Stimulated activated CD4-positive, alpha-beta T cell treated with anti-CD3 and anti-CD28 coated beads, Interleukin-4, amount 100 ng/mL, for 24 hours (primary cell): ENCODE measurements at regions not wholly inside any gene's neighbourhood (a gene's known extent, or its start where the extent isn't known, plus 50 kb on each side); places are given as distances from the start of the nearest gene placed in this dataset.

Experiments
- DNase-seq: peaks from one replicate; pipeline ENCODE4 v3.0.0-alpha.2; 2020

DNA sequence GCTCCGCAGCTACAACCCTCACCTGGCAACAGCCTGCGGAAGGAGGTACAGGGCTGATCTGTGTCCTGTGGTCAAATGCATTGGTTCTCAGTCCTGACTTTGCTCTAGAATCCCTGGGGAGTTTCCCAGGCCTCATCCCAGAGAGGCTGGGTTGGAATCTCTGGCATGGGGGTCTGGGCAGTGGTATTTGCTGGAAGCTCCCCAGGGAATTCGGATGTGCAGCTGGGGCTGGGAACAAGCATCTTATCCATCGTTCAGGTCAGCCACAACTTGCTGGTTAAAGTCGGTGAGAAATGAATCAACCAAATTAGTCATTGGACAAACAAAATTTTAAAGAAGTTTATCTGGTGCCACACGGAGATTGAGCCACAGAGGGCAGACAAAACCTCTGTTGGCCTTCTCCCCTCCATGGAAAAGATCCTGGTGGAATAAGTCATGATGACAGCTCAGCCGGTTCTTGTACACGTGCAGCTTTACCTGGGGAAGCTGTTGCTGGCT, 231.2 kb downstream of the FOXL1 start:
- no peak for DNase-seq

- DNase-seq, result no peak
Measured at GRCh38 chr16:86810062-86810461, 231.7 kb downstream of the FOXL1 start.

DNA sequence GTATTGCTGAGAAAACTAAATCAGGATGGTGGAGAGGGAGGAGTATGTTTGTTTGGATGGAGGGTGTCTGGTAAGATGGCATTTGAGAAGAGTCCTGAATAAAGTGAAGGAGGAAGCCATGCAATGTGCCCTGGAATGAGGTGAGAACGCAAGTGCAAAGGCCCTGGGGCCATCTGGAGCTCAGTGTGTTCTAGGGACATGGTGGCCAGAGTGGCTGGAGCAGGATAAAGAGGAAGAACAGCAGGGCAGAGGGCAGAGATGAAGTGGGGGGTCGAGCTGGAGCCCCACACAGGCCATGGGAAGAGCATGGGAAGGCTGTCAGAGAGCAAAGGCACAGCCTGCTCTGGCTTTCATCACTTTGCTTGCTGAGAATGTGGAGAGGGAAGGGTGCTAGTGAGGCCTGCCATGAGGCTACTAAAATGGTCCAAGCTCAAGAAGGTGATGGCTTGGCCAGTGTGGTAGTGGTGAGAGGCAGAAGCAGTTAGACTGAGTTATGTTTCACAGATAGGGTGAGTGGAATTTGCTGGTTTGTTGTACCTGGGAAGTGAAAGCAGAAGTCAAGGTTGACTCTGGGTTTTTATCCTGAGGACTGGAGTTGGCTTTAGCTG, 234.1 kb downstream of the FOXL1 start:
- no peak for DNase-seq

GRCh38 chr16:86814256-86814655, 235.9 kb downstream of the FOXL1 start:
- no peak for DNase-seq

GRCh38 chr16:86816930-86817625, 238.7 kb downstream of the FOXL1 start:
- DNase-seq, result no peak

- no peak for DNase-seq
Measured at GRCh38 chr16:86818671-86819532, 240.6 kb downstream of the FOXL1 start.

GRCh38 chr16:86819533-86819892, 241.2 kb downstream of the FOXL1 start:
- DNase-seq, result no peak

- DNase-seq, result no peak
Measured at GRCh38 chr16:86821895-86822294, 243.5 kb downstream of the FOXL1 start.

DNA sequence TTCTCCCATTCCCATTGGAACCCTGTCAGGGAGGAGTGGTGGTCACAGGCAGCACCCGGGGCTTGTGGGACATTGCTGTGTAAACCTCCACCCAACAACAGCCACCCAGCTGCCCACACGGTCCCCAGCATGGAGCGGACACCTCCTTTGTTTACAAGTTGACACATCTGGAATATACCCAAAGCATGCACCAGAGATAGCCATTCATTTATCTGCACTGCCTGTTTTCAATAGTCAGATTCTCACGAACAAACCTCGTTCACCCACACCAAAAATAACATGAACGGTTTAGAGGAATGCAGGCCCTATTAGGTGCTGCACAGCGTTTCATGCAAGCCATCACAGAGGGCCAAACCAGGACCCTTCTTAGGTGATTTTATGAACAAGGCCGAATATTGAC, 244.8 kb downstream of the FOXL1 start:
- DNase-seq, result no peak

GRCh38 chr16:86823888-86824671, 245.7 kb downstream of the FOXL1 start:
- no peak for DNase-seq

GRCh38 chr16:86824751-86825296, 246.5 kb downstream of the FOXL1 start:
- no peak for DNase-seq

DNA sequence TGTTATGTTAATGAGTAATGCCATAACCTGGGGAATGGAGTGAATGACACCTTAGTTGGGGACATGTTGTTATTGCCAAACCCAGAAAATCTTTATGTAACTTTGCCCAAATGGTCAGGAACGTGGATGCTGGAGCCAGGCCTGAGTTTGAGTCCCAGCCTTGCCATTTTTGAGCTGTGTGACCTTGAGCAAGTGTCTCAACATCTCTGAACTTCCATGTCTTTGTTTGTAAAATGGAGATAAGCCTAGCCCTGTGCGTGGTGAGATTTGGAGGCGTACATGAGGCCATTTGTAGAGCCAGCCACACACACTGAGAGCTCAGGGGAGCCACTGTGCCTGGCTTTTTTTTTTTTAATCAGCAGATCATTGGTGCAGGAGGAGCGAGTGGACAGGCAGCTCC, 247.3 kb downstream of the FOXL1 start:
- no peak for DNase-seq

GRCh38 chr16:86826941-86827340, 248.6 kb downstream of the FOXL1 start:
- no peak for DNase-seq

DNA sequence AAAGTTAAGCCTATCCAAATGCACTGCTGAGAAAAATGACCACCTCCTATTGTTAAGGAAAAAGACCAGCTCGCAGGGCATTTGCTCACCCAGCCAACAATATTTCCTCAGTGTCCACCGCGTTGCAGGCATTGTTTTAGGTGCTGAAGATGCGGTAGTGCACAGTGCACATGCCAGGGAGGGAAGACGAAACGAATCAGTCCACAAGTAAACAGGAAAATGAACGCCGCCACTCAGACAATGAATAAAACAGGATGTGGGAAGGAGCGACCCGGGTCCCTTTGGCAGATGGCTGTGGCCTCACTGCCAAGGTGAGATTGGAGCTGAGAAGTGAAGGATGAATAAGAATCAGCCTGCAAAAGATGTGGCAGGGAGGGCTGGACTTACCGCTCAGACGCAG, 249.2 kb downstream of the FOXL1 start:
- no peak for DNase-seq

GRCh38 chr16:86828202-86828601, 249.9 kb downstream of the FOXL1 start:
- DNase-seq, result no peak

DNA sequence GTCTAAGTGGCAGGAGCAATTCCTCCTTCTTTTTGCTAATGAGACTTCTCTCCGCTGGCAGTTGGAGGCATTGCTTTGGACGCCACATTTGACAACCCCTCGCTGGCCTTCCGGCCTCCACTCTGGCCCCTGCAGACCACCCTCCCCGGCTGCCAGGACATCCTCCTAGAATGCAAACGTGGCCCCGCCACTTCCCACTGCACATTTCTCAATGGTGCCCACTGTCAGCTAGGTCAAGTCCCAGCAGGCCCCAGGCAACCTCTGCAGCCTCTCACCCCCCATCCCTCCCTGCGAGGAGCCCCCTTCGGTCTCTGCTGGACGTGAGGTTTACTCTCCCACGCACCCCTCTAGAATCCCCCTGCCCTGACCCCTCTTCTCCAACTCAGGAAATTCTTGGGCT, 250.3 kb downstream of the FOXL1 start:
- DNase-seq, result no peak

DNA sequence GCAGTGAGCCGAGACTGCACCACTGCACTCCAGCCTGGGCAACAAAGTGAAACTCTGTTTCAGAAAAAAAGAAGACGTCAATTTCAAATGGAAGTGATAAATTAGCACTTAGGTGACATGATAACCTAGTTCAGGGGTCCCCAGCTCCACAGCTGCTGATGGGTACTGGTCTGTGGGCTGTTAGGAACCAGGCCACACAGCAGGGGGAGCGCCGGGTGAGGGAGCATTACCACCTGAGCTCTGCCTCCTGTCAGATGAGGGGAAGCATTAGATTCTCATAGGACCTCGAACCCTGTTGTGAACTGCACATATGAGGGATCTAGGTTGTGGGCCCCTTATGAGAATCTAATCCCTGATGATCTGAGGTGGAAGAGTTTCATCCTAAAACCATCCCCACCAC, 253.0 kb downstream of the FOXL1 start:
- no peak for DNase-seq

GRCh38 chr16:86833136-86833535, 254.8 kb downstream of the FOXL1 start:
- DNase-seq, result no peak

DNA sequence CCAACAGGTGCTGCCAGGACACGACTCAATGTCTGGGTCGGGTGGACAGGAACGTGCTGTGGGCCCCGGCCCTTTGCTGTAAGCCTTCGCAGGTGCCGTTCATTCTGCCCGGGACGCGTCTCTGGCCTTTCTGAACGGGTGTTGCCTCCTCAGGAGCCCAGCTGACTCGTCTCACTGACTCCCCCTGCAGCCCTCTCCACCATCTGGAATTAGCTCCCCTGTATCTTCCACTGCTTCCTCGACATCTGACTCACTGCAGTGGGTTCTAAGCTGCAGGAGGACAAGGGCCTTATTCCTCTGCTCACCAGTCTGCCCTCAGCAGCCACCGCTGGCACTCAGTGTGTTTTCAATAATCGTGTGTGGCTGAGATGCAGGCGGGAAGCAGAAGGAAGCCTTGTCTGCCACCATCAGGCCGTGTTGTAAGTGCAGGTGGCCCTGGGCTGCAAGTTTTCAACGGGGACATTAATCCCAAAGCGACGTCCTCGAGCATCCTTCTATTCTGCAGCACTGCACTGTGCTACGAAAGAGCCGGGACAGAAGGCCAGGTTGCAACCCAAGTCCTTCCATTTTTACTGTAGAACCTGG, 256.2 kb downstream of the FOXL1 start:
- DNase-seq, result no peak

DNA sequence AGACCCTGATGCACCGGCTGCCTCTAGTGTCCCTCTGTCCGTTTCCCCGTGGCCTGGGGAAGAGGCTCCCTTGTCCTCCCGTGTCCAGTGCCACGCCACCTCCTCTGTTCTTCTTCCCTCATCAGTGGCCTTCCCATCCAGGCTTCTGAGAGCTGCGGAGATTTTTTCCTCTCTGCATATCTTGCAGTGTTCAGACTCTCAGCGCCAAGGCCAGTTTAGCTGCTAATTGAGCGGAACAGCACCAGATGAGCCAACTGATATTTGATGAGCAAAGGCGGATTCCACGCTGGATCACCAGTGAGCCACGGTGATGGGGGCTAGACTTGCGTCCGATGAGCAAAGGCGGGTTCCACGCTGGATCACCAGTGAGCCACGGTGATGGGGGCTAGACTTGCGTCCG, 257.6 kb downstream of the FOXL1 start:
- no peak for DNase-seq

GRCh38 chr16:86836503-86837129, 258.3 kb downstream of the FOXL1 start:
- DNase-seq, result no peak

DNA sequence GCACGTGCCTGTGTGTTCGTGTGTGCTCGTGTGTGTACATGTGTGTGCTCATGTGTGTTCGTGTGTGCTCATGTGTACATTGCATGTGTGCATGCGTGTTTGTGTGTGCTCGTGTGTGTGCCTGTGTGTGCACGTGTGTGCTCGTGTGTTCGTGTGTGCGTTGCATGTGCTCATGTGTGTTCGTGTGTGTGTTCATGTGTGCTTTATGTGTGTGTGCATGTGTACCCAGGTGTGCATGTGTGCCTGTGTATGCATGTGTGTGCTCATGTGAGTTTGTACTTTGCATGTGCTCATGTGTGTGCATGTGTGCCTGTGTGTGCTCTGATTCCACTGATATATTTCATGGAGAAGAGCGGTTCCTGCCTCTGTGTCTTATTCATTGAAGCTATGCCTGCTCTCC, 265.5 kb downstream of the FOXL1 start:
- no peak for DNase-seq
